SK-N-SH (cell line): ENCODE measurements at regions not wholly inside any gene's neighbourhood (a gene's known extent, or its start where the extent isn't known, plus 50 kb on each side); places are given as distances from the start of the nearest gene placed in this dataset.

Experiments used
- CTCF ChIP-seq: fragments of 200-600 bp; sonication (generic); IDR thresholded peaks from 2 replicates; pipeline ENCODE4 v1.6.1; 2017; ENCODE audit warnings: antibody characterized with exemption, mild to moderate bottlenecking, moderate library complexity
- JUND ChIP-seq: IDR thresholded peaks from 2 replicates; pipeline ENCODE4 v1.4.0; 2012
- MAX ChIP-seq: IDR thresholded peaks from 2 replicates; pipeline ENCODE4 v1.4.0; 2012; ENCODE audit warnings: low read depth
- MXI1 ChIP-seq: IDR thresholded peaks from 2 replicates; pipeline ENCODE4 v1.6.1; 2012; ENCODE audit warnings: mild to moderate bottlenecking, low read depth, low read length, improper control_type of control experiment
- POLR2AphosphoS5 ChIP-seq: IDR thresholded peaks from 2 replicates; pipeline ENCODE4 v1.6.1; 2012; ENCODE audit warnings: low read depth, low read length
- RAD21 ChIP-seq: IDR thresholded peaks from 2 replicates; pipeline ENCODE4 v1.6.1; 2012; ENCODE audit warnings: mild to moderate bottlenecking, low read length
- RFX5 ChIP-seq: IDR thresholded peaks from 2 replicates; pipeline ENCODE4 v1.6.1; 2012; ENCODE audit warnings: mild to moderate bottlenecking, improper control_type of control experiment, low read length
- SIN3A ChIP-seq: IDR thresholded peaks from 2 replicates; pipeline ENCODE4 v1.6.1; 2012; ENCODE audit warnings: low read depth, mild to moderate bottlenecking, low read length, moderate library complexity, borderline replicate concordance
- TAF1 ChIP-seq: IDR thresholded peaks from 2 replicates; pipeline ENCODE4 v1.6.1; 2012; ENCODE audit warnings: low read depth, mild to moderate bottlenecking, low read length, moderate library complexity, borderline replicate concordance
- USF2 ChIP-seq: fragments of 150-350 bp; IDR thresholded peaks from 2 replicates; pipeline ENCODE4 v1.6.1; 2017; ENCODE audit warnings: antibody characterized with exemption, low read length, low read depth, borderline replicate concordance
- YY1 ChIP-seq: IDR thresholded peaks from 2 replicates; pipeline ENCODE4 v1.4.0; 2012; ENCODE audit warnings: low read depth, mild to moderate bottlenecking

GRCh38 chr13:99724633-99725517 lies 223.6 kb downstream of the TM9SF2 start:
- TF ChIP-seq CTCF (no peak), SIN3A (no peak), USF2 (no peak), MAX (no peak), JUND (no peak), RFX5 (no peak), RAD21 (no peak), YY1 (no peak), POLR2AphosphoS5 (no peak), MXI1 (no peak), TAF1 (no peak)
